Neural cell (in vitro differentiated cells): ENCODE measurements at regions not wholly inside any gene's neighbourhood (a gene's known extent, or its start where the extent isn't known, plus 50 kb on each side); places are given as distances from the start of the nearest gene placed in this dataset.

Experiments used
- EP300 ChIP-seq: fragments of 450-650 bp; conservative IDR thresholded peaks from 2 replicates; pipeline ENCODE4 v1.6.1; 2014; ENCODE audit warnings: antibody characterized with exemption, mild to moderate bottlenecking, moderate library complexity; ENCODE audit not compliant: poor library complexity, severe bottlenecking
- EZH2 ChIP-seq: fragments of 200-600, 300-800 bp; shearing (Covaris generic), sonication (generic); IDR thresholded peaks from 2 replicates; pipeline ENCODE4 v1.6.1; 2014; ENCODE audit warnings: antibody characterized with exemption, low read length, borderline replicate concordance, mild to moderate bottlenecking; ENCODE audit not compliant: insufficient read depth, poor library complexity, severe bottlenecking
- MXI1 ChIP-seq: fragments of 450-650 bp; conservative IDR thresholded peaks from 2 replicates; pipeline ENCODE4 v1.6.1; 2014; ENCODE audit warnings: antibody characterized with exemption, mild to moderate bottlenecking; ENCODE audit not compliant: poor library complexity, severe bottlenecking
- POLR2AphosphoS5 ChIP-seq: IDR thresholded peaks from 2 replicates; pipeline ENCODE4 v1.6.1; 2012
- RAD21 ChIP-seq: fragments of 450-650 bp; conservative IDR thresholded peaks from 2 replicates; pipeline ENCODE4 v1.6.1; 2014; ENCODE audit warnings: antibody characterized with exemption, mild to moderate bottlenecking, moderate library complexity
- TAF1 ChIP-seq: IDR thresholded peaks from 2 replicates; pipeline ENCODE4 v1.6.1; 2012; ENCODE audit warnings: low read depth
- TF ChIP-seq, protein P1 (sequence below): fragments of 450-650 bp; IDR thresholded peaks from 2 replicates; pipeline ENCODE4 v1.5.1; 2014; ENCODE audit warnings: antibody characterized with exemption, mild to moderate bottlenecking, moderate library complexity; ENCODE audit not compliant: poor library complexity, severe bottlenecking
- TF ChIP-seq, protein P2 (sequence below): IDR thresholded peaks from 2 replicates; pipeline ENCODE4 v1.6.1; 2012; ENCODE audit warnings: borderline replicate concordance

DNA sequence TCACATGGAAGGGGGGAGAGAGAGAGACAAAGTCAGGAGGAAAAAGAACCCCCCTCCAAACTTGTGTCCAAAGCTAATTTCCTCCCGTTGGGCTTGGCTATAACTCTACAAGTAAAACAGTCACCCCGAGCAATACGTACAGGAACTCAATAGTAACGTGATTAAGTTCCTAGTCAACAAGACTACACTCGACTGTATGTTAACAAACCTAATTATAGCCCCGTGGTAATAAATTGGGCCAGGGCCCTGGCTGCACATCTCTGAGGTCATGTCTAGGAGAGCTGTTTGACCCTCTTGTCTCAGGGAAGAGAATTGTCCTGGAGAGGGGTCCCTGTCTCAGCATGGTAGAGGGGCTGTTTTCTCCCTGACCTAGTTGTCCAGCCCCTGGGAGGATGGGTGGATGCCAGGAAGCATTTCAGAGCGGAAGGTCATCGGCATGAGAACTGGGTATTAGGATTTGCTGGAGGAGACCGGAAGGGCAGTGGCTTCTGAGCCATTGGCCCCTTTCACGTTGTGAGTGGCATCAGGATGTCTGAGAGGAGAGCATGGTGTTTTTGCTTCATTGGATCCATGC, 60.2 kb upstream of the COMTD1 start:
- TF ChIP-seq, protein P1, sequence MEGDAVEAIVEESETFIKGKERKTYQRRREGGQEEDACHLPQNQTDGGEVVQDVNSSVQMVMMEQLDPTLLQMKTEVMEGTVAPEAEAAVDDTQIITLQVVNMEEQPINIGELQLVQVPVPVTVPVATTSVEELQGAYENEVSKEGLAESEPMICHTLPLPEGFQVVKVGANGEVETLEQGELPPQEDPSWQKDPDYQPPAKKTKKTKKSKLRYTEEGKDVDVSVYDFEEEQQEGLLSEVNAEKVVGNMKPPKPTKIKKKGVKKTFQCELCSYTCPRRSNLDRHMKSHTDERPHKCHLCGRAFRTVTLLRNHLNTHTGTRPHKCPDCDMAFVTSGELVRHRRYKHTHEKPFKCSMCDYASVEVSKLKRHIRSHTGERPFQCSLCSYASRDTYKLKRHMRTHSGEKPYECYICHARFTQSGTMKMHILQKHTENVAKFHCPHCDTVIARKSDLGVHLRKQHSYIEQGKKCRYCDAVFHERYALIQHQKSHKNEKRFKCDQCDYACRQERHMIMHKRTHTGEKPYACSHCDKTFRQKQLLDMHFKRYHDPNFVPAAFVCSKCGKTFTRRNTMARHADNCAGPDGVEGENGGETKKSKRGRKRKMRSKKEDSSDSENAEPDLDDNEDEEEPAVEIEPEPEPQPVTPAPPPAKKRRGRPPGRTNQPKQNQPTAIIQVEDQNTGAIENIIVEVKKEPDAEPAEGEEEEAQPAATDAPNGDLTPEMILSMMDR = no peak
- no peak for TF ChIP-seq EP300
- no peak for TF ChIP-seq EZH2
- TF ChIP-seq TAF1 = no peak
- no peak for TF ChIP-seq POLR2AphosphoS5
- TF ChIP-seq RAD21 = no peak
- TF ChIP-seq, protein P2, sequence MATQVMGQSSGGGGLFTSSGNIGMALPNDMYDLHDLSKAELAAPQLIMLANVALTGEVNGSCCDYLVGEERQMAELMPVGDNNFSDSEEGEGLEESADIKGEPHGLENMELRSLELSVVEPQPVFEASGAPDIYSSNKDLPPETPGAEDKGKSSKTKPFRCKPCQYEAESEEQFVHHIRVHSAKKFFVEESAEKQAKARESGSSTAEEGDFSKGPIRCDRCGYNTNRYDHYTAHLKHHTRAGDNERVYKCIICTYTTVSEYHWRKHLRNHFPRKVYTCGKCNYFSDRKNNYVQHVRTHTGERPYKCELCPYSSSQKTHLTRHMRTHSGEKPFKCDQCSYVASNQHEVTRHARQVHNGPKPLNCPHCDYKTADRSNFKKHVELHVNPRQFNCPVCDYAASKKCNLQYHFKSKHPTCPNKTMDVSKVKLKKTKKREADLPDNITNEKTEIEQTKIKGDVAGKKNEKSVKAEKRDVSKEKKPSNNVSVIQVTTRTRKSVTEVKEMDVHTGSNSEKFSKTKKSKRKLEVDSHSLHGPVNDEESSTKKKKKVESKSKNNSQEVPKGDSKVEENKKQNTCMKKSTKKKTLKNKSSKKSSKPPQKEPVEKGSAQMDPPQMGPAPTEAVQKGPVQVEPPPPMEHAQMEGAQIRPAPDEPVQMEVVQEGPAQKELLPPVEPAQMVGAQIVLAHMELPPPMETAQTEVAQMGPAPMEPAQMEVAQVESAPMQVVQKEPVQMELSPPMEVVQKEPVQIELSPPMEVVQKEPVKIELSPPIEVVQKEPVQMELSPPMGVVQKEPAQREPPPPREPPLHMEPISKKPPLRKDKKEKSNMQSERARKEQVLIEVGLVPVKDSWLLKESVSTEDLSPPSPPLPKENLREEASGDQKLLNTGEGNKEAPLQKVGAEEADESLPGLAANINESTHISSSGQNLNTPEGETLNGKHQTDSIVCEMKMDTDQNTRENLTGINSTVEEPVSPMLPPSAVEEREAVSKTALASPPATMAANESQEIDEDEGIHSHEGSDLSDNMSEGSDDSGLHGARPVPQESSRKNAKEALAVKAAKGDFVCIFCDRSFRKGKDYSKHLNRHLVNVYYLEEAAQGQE = no peak
- no peak for TF ChIP-seq MXI1
